Left ventricle myocardium inferior (tissue), 1 donor: ENCODE measurements at regions not wholly inside any gene's neighbourhood (a gene's known extent, or its start where the extent isn't known, plus 50 kb on each side); places are given as distances from the start of the nearest gene placed in this dataset.
A peak's percentile ranks its signal among the peaks of the same experiment; 100 is the strongest.

ENCODE experiments used
- DNase-seq: peaks from one replicate; pipeline ENCODE4 v3.0.0-alpha.2; 2020
- H3K27ac ChIP-seq: fragments of 200-600 bp; replicated peaks from 2 replicates; pipeline ENCODE4 v1.8.0; 2021
- H3K27me3 ChIP-seq: fragments of 200-600 bp; 2 replicates; pipeline ENCODE4 v1.8.0; 2021; ENCODE audit warnings: low read depth
- H3K36me3 ChIP-seq: fragments of 200-600 bp; 2 replicates; pipeline ENCODE4 v1.8.0; 2021
- H3K4me1 ChIP-seq: fragments of 200-600 bp; 2 replicates; pipeline ENCODE4 v1.8.0; 2021
- H3K4me3 ChIP-seq: fragments of 200-600 bp; 2 replicates; pipeline ENCODE4 v1.8.0; 2021; ENCODE audit warnings: mild to moderate bottlenecking, moderate library complexity
- H3K9me3 ChIP-seq: fragments of 200-600 bp; replicated peaks from 2 replicates; pipeline ENCODE4 v1.8.0; 2021
- intact Hi-C: fragments of 100-400 bp; cut with micrococcal nuclease; formaldehyde crosslinking; loops from one replicate; pipeline ENCODE4 v1.11.0; 2022
- TF ChIP-seq, protein P1 (sequence below): fragments of 200-600 bp; IDR thresholded peaks from 2 replicates; pipeline ENCODE4 v1.8.0; 2021; ENCODE audit warnings: antibody characterized with exemption, mild to moderate bottlenecking, borderline replicate concordance
- donor health status: DM: no; HTN: yes; CAD: no; lungs with severe emphysema.

DNA sequence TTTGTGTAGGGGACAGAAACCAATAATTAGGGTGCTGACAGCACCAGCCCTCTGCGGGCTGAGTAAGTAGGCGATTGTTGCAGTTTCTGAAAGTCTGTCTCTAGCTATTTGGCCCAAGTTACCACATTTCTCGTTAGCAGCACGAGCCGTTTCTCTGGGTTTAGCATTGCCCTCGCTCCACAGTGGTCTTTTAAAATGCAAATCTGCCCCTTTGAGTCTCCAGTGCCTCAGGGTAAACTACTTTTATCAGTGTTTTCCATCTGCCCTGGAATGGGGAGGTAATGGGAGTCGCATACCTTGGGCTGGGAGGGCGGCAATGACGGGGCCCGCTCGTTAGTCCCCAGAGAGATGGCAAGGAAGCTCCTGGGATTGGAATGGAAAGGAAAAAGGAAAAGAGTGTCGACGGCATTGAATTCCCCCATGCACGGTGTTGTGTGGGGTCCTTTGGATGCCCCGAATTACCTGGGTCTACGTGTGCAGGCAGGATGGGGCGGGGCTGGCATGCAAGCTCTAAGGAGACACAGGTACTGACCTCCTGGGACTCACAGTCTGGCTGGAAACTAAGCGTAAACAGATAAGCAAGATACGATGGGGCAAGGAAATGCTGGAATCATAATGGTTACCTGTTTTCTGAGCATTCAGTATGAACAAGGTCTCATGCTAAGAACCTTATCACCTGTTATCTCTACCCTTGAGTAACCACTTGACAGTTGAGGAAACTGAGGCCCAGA, 131.8 kb upstream of the MAP1LC3B2 start:
- DNase-seq = no peak
- H3K27me3 ChIP-seq = peaks cover 22% of the 10 kb centered on the region
- H3K4me3 ChIP-seq = no peak overlapping the region
- H3K27ac ChIP-seq = peak overlapping the region; percentile 3
- TF ChIP-seq, protein P1, sequence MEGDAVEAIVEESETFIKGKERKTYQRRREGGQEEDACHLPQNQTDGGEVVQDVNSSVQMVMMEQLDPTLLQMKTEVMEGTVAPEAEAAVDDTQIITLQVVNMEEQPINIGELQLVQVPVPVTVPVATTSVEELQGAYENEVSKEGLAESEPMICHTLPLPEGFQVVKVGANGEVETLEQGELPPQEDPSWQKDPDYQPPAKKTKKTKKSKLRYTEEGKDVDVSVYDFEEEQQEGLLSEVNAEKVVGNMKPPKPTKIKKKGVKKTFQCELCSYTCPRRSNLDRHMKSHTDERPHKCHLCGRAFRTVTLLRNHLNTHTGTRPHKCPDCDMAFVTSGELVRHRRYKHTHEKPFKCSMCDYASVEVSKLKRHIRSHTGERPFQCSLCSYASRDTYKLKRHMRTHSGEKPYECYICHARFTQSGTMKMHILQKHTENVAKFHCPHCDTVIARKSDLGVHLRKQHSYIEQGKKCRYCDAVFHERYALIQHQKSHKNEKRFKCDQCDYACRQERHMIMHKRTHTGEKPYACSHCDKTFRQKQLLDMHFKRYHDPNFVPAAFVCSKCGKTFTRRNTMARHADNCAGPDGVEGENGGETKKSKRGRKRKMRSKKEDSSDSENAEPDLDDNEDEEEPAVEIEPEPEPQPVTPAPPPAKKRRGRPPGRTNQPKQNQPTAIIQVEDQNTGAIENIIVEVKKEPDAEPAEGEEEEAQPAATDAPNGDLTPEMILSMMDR = no peak
- peaks cover 7% of the 10 kb centered on the region for H3K9me3 ChIP-seq
- no peaks in the 10 kb centered on the region for H3K36me3 ChIP-seq
- intact Hi-C loops = no loop called here
- H3K4me1 ChIP-seq = peaks cover 12% of the 10 kb centered on the region

DNA sequence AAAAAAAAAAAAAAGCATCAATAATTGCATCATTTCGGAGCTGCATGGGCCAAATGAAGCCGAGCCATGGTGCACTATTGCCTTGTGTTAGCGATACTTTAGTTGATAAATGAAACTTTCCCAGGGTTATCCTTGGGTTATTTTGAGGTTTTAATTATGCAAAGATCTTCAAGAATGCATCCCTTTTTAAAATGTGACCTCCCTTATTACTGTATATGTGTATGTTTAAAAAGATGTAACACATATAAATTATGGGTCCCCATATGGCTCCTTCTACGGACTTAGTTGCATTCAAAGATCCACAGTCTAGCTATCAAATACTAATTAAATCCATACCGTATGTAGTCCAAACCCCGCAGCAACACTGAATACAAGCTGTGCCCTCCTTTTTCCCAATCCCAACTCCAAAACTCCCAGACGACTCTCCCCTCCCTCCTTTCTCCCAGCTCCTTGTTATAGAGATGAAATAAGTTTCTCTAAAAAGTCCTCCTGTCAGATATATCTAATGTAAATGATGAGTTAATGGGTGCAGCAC, 129.3 kb upstream of the MAP1LC3B2 start:
- no peak overlapping the region for H3K27ac ChIP-seq
- H3K36me3 ChIP-seq = no peaks in the 10 kb centered on the region
- peaks cover 10% of the 10 kb centered on the region for H3K9me3 ChIP-seq
- H3K27me3 ChIP-seq = peaks cover 15% of the 10 kb centered on the region
- no peak for DNase-seq
- H3K4me3 ChIP-seq = no peak overlapping the region
- peaks cover 24% of the 10 kb centered on the region for H3K4me1 ChIP-seq
- TF ChIP-seq, protein P1 = no peak
- intact Hi-C loops = no loop called here

DNA sequence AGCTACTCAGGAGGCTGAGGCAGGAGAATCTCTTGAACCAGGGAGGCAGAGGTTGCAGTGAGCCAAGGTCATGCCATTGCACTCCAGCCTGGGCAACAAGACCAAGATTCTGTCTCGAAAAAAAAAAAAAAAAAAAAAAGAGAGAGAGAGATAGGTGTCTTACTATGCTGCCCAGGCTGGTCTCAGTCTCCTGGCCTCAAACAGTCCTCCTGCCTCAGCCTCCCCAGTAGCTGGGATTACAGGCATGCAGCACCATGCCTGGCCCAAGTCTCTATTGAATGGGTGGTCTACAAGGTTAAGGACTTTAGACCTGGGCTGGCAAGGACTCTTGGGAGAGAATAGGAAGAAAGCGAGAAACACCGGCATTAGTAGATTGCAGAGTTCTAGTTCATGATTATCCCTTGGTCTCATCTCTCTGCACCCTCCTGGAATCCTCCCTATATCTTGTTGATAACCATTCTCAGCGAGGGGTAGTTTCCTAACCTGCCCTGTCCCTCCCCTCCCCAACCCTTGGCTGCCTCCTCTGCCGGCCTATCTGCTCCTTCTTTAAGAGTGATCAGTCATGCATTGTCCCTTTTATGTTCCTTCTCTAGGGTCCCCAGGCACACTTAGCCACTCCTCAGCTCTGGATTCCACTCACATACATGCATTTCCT, 128.1 kb upstream of the MAP1LC3B2 start:
- Histone ChIP-seq H3K27me3 (peaks cover 10% of the 10 kb centered on the region), H3K36me3 (no peaks in the 10 kb centered on the region), H3K4me3 (no peak overlapping the region), H3K4me1 (peaks cover 23% of the 10 kb centered on the region), H3K9me3 (peaks cover 10% of the 10 kb centered on the region), H3K27ac (no peak overlapping the region)
- intact Hi-C loops = no loop called here
- TF ChIP-seq, protein P1 = no peak
- no peak for DNase-seq

DNA sequence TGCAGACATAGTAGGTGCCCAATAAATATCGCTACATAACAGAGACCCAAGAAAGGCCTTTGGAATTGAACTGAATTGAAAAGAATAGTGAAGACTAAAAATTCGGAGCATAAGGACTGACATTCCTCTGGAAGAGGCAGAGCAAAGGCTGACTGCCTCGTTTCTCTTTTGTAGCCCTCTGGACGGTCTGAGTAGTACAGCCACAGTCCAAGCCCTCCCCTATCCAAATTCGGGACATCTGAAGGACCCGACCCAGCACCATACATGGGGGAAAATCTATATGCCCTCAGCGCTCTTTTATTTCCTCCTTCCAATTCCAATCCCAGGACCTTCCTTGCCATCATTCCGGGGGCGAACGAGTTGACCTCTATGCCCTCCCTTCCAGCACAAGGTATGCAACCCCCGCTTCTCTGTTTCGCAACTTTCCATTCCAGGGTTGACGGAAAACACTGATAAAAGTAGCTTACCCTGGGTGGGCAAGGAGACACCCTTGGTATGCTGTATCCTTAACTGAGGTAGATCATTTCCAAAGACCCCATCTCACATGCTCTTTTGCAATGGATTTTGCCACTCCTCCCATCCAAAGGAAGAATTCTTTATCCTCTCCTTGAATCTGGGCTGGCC, 127.4 kb upstream of the MAP1LC3B2 start:
- Histone ChIP-seq H3K27me3 (peaks cover 10% of the 10 kb centered on the region), H3K4me3 (no peak overlapping the region), H3K4me1 (peaks cover 18% of the 10 kb centered on the region), H3K27ac (no peak overlapping the region), H3K36me3 (no peaks in the 10 kb centered on the region), H3K9me3 (peaks cover 10% of the 10 kb centered on the region)
- TF ChIP-seq, protein P1 = no peak
- DNase-seq = no peak
- intact Hi-C loops = no loop called here

DNA sequence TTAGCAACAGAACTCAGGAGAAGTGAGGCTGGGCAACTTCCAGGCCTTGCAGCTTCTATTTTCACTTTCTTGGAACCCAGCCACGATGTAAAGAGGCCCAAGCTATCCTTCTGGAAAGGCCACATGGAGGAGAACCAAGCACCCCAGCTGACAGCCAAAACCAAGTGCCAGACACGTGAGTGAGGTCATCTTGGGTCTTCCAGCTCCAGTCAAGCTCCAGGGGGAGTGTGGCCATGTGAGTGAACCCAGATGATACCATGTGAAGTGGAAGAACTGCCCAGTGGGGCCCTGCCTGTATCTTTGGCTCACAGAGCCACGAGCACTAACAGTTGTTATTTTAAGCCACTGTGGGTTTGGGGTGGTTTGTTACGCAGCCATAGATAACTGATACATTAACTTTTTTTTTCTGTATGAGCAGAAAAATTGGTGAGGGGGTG, 126.8 kb upstream of the MAP1LC3B2 start:
- H3K27ac ChIP-seq = no peak overlapping the region
- H3K4me3 ChIP-seq = no peak overlapping the region
- no peak for DNase-seq

More for the DNA sequence above, 126.8 kb upstream of the MAP1LC3B2 start:
- H3K36me3 ChIP-seq = no peaks in the 10 kb centered on the region
- TF ChIP-seq, protein P1 = no peak
- peaks cover 10% of the 10 kb centered on the region for H3K9me3 ChIP-seq
- H3K4me1 ChIP-seq = peaks cover 15% of the 10 kb centered on the region
- peaks cover 11% of the 10 kb centered on the region for H3K27me3 ChIP-seq
- intact Hi-C loops = no loop called here
